AG08395 (cell line): ENCODE measurements at regions not wholly inside any gene's neighbourhood (a gene's known extent, or its start where the extent isn't known, plus 50 kb on each side); places are given as distances from the start of the nearest gene placed in this dataset.
"Not testable (repeated sequence)": the region's sequence is repeated elsewhere in the genome, so short reads cannot be mapped to it uniquely, and the experiment has no call there.

ENCODE experiments used
- DNase-seq: peaks from one replicate; pipeline ENCODE4 v3.0.0; 2012; ENCODE audit warnings: mixed read lengths, low spot score

DNA sequence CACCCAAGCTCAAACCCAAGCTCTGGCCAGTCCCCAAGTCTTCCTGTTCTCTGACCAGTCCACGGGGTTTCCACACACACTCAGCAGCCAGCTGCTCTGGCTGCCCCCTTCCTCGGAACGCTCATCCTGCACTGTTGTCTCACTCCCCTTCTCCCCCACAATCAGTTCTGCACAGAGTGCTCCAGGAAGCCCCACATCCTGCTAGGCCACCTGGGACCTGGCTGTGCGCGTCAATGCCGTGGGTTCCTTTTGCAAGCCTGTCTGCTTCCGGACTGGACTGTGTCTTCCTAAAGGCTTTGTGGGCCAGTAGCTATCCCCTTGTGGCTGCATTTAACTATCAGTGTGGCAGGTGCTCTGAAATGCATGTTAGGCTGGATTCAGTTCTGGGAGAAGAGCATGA is 605.0 kb upstream of the RAB6C start:
- no peak for DNase-seq

GRCh38 chr2:129375632-129376425 is 603.6 kb upstream of the RAB6C start:
- DNase-seq, result no peak

DNA sequence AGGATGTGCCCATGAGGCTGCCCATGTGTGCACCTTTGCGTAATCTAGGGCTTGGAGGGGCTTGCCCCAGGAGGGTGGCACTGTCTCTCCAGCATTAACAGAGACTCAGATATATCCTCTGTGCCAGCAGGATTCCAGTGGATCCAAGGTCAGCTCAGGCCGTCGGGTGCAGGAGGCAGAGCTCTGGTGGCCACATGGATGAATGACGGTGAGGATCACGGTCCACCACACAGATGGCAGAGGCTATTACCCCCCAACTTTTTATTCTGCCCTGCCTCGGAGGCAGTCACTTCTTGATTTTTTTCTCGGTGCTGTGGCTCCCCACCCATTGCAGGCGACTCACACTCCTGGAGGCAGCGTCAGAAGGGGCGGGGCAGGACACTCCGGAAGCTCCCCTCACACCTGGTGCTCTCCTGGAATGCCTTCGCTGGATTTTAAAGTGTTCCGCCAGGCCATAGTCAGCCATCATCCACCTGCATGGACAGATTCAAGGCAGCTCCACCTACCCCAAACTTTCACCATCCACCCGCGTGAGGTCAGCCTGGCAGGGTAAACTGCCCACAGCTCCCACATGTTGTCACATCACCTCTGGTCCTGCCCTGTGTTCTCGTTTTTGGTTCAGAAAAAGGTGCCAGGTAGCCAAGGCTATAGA is 602.9 kb upstream of the RAB6C start:
- DNase-seq, result no peak

DNA sequence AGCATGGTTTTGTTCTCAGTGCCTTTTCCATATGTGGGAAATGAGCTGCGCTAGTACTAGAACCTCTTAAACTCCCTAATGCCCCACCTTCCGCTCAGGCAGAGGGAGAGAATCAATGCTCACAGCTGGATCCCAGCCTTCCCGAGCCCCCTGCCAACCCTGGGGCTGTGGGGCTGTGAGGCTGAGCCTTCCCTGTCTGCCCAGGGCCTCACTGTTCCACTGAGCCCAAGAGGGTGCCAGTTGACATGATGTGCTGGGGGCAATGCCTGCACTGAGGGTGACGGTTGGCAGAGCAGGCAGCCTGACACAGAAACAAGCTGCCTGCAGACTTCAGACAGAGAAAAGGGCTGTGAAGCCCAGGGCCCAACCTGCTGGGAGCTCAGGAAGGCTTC is 602.4 kb upstream of the RAB6C start:
- DNase-seq, result no peak

GRCh38 chr2:129378186-129378585 is 601.3 kb upstream of the RAB6C start:
- no peak for DNase-seq

DNA sequence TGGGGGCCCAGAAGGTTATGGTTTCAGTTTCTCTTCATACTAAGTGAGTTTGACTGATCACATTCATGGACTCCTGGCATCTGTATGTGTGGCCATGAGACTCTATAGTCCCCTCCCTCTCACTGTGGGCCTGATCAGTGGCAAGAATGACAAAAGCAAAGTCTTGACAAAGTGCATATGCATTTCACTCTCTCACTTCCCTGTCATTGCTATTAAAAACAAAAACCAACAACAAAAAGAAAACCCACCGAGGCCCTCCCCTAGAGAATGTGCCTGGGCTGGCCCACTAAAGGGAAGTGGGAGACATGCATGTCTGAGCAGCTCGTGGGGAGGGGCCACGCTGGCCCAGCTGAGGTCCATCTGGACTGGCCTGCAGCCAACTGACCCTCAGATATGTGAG is 600.1 kb upstream of the RAB6C start:
- DNase-seq, result no peak

DNA sequence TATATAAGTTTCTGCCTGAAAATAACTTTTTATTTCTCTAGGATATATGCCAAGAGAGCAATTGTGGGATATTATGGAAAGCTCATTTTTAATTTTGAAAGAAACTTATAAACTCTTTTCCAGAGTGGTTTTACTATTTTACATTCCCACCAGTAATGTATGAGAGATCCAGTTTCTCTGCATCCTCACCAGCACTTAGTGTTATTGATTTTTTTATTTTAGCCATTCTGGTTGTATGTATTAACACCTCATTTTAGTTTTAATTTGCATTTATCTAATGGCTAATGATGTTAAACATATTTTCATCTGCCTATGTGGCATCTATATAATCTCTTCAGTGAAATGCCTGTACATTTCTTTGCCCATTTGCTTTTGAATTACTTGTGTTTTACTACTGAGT is 597.7 kb upstream of the RAB6C start:
- no peak for DNase-seq

- no peak for DNase-seq
Measured at GRCh38 chr2:129388870-129389269, 590.6 kb upstream of the RAB6C start.

DNA sequence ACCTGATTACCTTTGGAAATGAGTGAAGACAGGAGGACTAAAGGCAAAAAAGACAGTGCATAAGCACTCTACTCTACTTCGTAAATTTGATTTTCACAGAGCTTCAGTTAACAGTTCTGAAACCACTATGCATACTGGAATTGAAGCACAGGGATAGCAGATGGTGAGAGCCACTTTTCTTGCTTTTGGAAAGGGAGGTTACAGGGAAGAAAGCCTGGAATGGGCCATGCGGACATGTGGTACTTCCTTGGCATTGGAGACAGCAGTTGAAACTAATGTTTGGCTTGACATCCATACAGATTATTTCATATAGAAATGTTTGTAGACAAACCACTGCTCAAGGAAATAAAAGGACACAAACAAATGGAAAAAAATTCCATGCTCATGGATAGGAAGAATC is 585.6 kb upstream of the RAB6C start:
- DNase-seq, result no peak

GRCh38 chr2:129396980-129397599 is 582.4 kb upstream of the RAB6C start:
- DNase-seq, result peak; percentile 8

GRCh38 chr2:129400826-129401225 is 578.6 kb upstream of the RAB6C start:
- no peak for DNase-seq

GRCh38 chr2:129402076-129402475 is 577.4 kb upstream of the RAB6C start:
- DNase-seq, result no peak

DNA sequence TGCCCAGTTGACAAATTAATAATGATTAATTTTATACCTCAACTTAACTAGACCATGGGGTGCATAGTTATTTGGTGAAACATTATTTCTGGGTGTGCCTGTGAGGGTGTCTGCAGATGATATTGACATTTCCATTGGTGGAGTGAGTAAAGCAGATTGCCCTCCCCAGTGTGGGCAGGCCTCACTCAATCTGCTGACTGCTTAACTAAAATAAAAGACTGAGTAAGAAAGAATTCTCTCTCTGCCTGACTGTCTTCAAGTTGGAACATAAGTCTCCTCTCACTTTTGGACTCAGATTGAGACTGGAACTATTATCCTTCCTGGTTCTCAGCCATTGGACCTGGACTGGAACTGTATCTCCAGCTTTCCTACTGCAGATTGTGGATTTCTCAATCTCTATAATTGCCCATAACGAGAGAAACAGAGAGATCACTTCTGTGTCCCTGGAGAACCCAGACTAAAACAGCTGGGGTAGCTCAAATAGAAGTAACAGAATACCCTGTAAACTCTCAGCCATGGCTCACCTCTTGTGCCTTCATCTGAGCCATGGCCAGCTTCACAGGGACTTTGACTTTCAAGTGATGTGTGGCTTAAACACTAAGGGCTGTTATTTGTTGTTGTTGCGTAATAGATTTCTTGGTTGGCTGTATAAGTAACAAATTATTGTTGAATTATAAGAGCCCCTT is 575.3 kb upstream of the RAB6C start:
- no peak for DNase-seq

GRCh38 chr2:129408570-129408969 is 570.9 kb upstream of the RAB6C start:
- no peak for DNase-seq

DNA sequence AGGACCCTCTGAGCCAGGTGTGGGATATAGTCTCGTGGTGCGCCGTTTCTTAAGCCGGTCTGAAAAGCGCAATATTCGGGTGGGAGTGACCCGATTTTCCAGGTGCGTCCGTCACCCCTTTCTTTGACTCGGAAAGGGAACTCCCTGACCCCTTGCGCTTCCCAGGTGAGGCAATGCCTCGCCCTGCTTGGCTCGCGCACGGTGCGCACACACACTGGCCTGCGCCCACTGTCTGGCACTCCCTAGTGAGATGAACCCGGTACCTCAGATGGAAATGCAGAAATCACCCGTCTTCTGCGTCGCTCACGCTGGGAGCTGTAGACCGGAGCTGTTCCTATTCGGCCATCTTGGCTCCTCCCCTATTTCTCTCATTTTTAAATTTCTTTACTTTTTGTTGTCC is 562.4 kb upstream of the RAB6C start:
- not testable (repeated sequence) for DNase-seq

GRCh38 chr2:129422028-129422427 is 557.4 kb upstream of the RAB6C start:
- no peak for DNase-seq

- no peak for DNase-seq
Measured at GRCh38 chr2:129428086-129428660, 551.3 kb upstream of the RAB6C start.

- no peak for DNase-seq
Measured at GRCh38 chr2:129430911-129431310, 548.6 kb upstream of the RAB6C start.

DNA sequence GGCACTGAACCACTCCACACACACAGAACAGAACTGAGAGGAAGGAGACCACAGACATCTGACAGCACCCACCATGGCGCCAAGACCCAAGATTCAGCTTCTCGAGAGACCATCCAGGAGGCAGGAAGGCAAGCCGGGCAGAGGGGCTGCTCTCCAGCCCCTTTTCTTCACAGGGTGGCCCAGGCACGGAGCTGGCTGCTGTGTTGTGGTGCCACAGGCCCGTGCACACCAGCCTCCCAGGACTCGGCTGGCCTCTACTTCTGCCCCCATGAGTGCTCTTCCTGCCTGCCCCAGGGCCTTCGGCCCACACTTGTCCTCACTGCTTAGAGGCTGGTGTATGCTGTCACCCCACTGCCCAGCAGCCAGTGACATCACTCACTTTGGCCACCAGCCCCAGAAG is 547.6 kb upstream of the RAB6C start:
- no peak for DNase-seq

DNA sequence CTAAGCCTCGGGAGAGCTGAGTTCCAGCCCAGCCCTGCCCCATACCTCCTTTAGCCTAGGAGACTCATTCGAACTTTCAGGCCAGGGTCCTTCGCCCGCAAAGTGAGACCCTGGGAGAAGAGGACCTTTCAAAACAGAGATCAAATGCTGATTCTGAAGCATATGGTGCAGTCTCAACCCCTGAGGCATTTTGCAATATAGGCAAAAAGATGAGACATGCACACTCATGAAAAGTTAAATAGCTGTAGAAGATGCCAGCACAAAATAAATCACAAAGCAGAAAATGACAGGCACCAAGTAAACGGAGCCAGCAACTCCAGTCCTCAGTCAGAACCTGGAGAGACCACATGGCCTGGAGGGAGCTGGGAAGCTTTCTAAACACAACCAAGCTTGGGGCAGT is 542.7 kb upstream of the RAB6C start:
- no peak for DNase-seq

DNA sequence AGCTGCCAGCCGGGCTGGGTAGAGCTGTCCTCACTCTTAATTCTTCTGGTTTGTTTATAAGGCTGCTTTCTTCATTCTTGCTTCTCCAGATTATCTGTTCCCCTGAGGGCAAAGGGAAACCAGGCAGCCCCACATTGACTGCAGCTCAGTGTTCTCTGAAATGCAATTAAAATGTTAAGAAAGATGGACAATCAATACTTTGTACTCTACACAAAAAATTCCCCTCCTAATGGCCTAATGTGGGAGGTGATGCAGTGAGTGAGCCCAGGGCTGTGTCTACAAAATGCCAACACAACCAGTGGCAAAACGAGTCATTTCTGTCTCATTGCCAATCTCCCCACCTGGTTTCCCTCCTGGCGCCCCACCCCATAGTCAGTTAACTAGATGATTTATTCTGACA is 541.7 kb upstream of the RAB6C start:
- DNase-seq, result no peak

DNA sequence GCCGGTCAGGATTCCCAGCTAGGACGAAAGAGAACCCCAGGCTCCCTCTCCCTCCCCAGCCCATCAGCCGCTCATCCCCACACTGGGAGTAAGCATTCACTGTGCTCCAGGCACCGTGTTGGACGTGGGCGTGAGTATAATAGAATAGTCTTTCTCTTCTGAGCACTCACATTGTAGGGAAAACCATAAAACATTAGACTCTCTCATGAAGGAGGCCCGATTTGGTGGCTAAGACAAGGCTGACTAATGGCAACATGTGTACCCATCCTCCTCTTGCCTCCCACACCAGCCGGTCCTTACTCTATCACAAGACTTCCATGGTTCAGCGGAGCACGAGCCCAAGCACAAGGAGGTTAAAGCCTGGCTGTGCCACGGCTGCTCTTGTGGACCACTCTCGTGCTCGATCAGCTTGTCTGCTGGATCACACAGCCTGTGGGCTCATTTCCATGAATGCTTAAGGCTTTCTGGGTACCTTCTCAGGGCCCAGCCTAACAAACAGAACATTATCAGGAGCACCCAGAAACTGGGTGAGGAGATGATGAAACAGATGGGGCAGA is 540.9 kb upstream of the RAB6C start:
- no peak for DNase-seq
